Neural cell (in vitro differentiated cells): ENCODE measurements at regions not wholly inside any gene's neighbourhood (a gene's known extent, or its start where the extent isn't known, plus 50 kb on each side); places are given as distances from the start of the nearest gene placed in this dataset.

Experiments used
- EZH2 ChIP-seq: fragments of 200-600, 300-800 bp; shearing (Covaris generic), sonication (generic); IDR thresholded peaks from 2 replicates; pipeline ENCODE4 v1.6.1; 2014; ENCODE audit warnings: antibody characterized with exemption, low read length, borderline replicate concordance, mild to moderate bottlenecking; ENCODE audit not compliant: insufficient read depth, poor library complexity, severe bottlenecking
- POLR2AphosphoS5 ChIP-seq: IDR thresholded peaks from 2 replicates; pipeline ENCODE4 v1.6.1; 2012
- RAD21 ChIP-seq: fragments of 450-650 bp; conservative IDR thresholded peaks from 2 replicates; pipeline ENCODE4 v1.6.1; 2014; ENCODE audit warnings: antibody characterized with exemption, mild to moderate bottlenecking, moderate library complexity
- REST ChIP-seq: IDR thresholded peaks from 2 replicates; pipeline ENCODE4 v1.6.1; 2012; ENCODE audit warnings: borderline replicate concordance
- SMC3 ChIP-seq: fragments of 450-650 bp; conservative IDR thresholded peaks from 2 replicates; pipeline ENCODE4 v1.6.1; 2014; ENCODE audit warnings: antibody characterized with exemption, mild to moderate bottlenecking, moderate library complexity; ENCODE audit not compliant: poor library complexity
- TAF1 ChIP-seq: IDR thresholded peaks from 2 replicates; pipeline ENCODE4 v1.6.1; 2012; ENCODE audit warnings: low read depth
- TF ChIP-seq, protein P1 (sequence below): fragments of 450-650 bp; IDR thresholded peaks from 2 replicates; pipeline ENCODE4 v1.5.1; 2014; ENCODE audit warnings: antibody characterized with exemption, mild to moderate bottlenecking, moderate library complexity; ENCODE audit not compliant: poor library complexity, severe bottlenecking

DNA sequence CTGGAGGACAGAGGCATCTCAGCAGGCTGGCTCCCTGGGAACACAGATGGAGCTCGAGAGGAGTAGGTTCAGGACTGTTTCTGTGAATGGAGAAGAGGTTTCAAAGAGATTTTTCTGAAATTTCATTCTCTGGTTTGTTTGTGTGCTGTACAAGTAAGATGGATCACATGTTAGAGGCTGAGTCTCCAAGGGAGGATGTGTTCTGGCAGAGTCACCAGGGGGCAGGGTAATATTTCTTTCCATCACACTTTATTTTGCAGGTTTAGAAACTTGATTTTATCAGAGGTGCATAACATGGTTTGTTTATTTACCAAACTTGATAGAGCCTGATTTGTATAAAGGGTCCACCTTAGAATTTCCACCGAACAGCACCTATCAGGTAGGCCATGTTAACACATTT is 69.2 kb upstream of the ARL15 start:
- no peak for TF ChIP-seq POLR2AphosphoS5
- TF ChIP-seq, protein P1, sequence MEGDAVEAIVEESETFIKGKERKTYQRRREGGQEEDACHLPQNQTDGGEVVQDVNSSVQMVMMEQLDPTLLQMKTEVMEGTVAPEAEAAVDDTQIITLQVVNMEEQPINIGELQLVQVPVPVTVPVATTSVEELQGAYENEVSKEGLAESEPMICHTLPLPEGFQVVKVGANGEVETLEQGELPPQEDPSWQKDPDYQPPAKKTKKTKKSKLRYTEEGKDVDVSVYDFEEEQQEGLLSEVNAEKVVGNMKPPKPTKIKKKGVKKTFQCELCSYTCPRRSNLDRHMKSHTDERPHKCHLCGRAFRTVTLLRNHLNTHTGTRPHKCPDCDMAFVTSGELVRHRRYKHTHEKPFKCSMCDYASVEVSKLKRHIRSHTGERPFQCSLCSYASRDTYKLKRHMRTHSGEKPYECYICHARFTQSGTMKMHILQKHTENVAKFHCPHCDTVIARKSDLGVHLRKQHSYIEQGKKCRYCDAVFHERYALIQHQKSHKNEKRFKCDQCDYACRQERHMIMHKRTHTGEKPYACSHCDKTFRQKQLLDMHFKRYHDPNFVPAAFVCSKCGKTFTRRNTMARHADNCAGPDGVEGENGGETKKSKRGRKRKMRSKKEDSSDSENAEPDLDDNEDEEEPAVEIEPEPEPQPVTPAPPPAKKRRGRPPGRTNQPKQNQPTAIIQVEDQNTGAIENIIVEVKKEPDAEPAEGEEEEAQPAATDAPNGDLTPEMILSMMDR: no peak
- no peak for TF ChIP-seq EZH2
- TF ChIP-seq RAD21: no peak
- no peak for TF ChIP-seq SMC3
- TF ChIP-seq TAF1: no peak
- TF ChIP-seq REST: no peak
